Anterior cingulate cortex (tissue), 58 donors: ENCODE measurements at regions not wholly inside any gene's neighbourhood (a gene's known extent, or its start where the extent isn't known, plus 50 kb on each side); places are given as distances from the start of the nearest gene placed in this dataset.

Source experiments
- DNase-seq, 58 donors: peaks; one replicate each; lab custom pipeline; 2025; lab: John Stamatoyannopoulos, UW

GRCh38 chr22:48793949-48794348 lies 1033.7 kb downstream of the BRD1 start:
- DNase-seq = no peak

GRCh38 chr22:48786679-48786996 lies 1041.0 kb downstream of the BRD1 start:
- DNase-seq = no peak

- DNase-seq = no peak
Observed at GRCh38 chr22:48785792-48786678, 1041.6 kb downstream of the BRD1 start.

GRCh38 chr22:48784701-48785503 lies 1042.8 kb downstream of the BRD1 start:
- DNase-seq = no peak

- no peak for DNase-seq
Observed at GRCh38 chr22:48783821-48784266, 1043.8 kb downstream of the BRD1 start.

GRCh38 chr22:48782811-48783511 lies 1044.7 kb downstream of the BRD1 start:
- peak in 1 of 58 donors; percentile 20 for DNase-seq

- no peak for DNase-seq
Observed at GRCh38 chr22:48782326-48782725, 1045.3 kb downstream of the BRD1 start.

GRCh38 chr22:48781868-48782267 lies 1045.8 kb downstream of the BRD1 start:
- DNase-seq = no peak

- DNase-seq = no peak
Observed at GRCh38 chr22:48781391-48781790, 1046.3 kb downstream of the BRD1 start.

- no peak for DNase-seq
Observed at GRCh38 chr22:48780597-48781277, 1046.9 kb downstream of the BRD1 start.

GRCh38 chr22:48779661-48780596 lies 1047.7 kb downstream of the BRD1 start:
- DNase-seq = no peak

GRCh38 chr22:48779211-48779643 lies 1048.4 kb downstream of the BRD1 start:
- no peak for DNase-seq

- no peak for DNase-seq
Observed at GRCh38 chr22:48778308-48779195, 1049.1 kb downstream of the BRD1 start.

- DNase-seq = no peak
Observed at GRCh38 chr22:48772286-48772907, 1055.3 kb downstream of the BRD1 start.

GRCh38 chr22:48765595-48765994 lies 1062.1 kb downstream of the BRD1 start:
- no peak for DNase-seq

- DNase-seq = no peak
Observed at GRCh38 chr22:48761546-48761945, 1066.1 kb downstream of the BRD1 start.

GRCh38 chr22:48760481-48761390 lies 1066.9 kb downstream of the BRD1 start:
- DNase-seq = no peak
